ENCODE measurements at regions not wholly inside any gene's neighbourhood (a gene's known extent, or its start where the extent isn't known, plus 50 kb on each side); places are given as distances from the start of the nearest gene placed in this dataset.
"Not testable (repeated sequence)": the region's sequence is repeated elsewhere in the genome, so short reads cannot be mapped to it uniquely, and the experiment has no call there.

DNA sequence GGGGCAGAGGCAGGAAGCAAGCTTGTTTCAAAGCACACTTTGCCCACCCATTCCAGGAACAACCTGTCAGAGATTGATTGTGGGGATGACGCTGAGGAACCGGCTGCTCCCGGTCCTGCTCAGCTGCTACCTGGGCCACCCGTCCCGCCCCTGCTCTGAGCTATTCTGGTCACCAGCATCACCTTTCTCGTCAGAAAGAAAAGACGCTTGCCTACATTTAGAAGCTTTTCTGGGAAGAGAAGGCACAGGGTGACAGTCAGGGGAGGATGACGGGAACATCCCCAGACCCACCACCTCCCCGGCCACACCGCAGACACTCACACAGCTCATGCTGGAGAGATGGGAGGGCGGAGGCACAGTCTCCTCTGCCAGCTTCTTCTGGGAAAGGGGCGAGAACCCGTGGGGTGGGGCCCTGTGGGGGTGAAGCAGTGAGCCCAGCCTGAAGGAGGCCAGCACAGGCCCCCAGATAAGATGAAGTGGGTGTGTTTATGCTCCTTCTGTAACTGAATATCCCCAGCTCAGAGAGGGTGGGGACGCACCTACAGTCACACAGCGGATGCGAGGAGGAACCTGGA, 81.8 kb downstream of the CPZ start:
- DNase-seq = no peak

DNA sequence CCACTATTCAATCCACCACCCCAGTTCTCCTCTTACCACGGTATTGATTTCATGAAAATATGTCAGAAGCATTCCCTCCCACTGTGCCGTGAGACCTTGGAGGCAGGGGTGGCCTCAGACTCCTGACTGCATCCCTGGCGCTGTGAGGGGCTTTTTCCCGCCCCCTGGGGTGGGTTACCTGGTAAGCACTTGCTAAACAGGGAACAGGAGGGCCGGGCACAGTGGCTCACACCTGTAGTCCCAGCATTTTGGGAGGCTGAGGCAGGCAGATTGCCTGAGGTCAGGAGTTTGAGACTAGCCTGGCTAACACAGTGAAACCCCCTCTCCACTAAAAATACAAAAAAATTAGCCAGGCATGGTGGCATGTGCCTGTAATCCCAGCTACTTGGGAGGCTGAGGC, 80.5 kb downstream of the CPZ start:
- DNase-seq = not testable (repeated sequence)

- DNase-seq = no peak
Observed at GRCh38 chr4:8672486-8672885, 79.9 kb downstream of the CPZ start.

GRCh38 chr4:8671712-8672290, 79.2 kb downstream of the CPZ start:
- no peak for DNase-seq

All from fibroblast of skin of scalp (primary cell).